NCI-H1092 treated with DMSO at 0.1 percent for 48 hours (cell line): ENCODE measurements at regions not wholly inside any gene's neighbourhood (a gene's known extent, or its start where the extent isn't known, plus 50 kb on each side); places are given as distances from the start of the nearest gene placed in this dataset.
"Not testable (repeated sequence)": the region's sequence is repeated elsewhere in the genome, so short reads cannot be mapped to it uniquely, and the experiment has no call there.

ENCODE experiments used
- DNase-seq: peaks from one replicate; lab custom pipeline; 2025; lab: John Stamatoyannopoulos, UW

- no peak for DNase-seq
Measured at GRCh38 chr17:31748881-31749280, 110.2 kb downstream of the COPRS start.

GRCh38 chr17:31746884-31747495, 112.1 kb downstream of the COPRS start:
- DNase-seq = no peak

GRCh38 chr17:31745964-31746600, 113.0 kb downstream of the COPRS start:
- DNase-seq = no peak

- DNase-seq = no peak
Measured at GRCh38 chr17:31744511-31744951, 114.5 kb downstream of the COPRS start.

- no peak for DNase-seq
Measured at GRCh38 chr17:31743797-31744196, 115.2 kb downstream of the COPRS start.

GRCh38 chr17:31741371-31741770, 117.7 kb downstream of the COPRS start:
- DNase-seq = no peak

GRCh38 chr17:31740611-31741082, 118.4 kb downstream of the COPRS start:
- DNase-seq = no peak

GRCh38 chr17:31738996-31739699, 119.9 kb downstream of the COPRS start:
- no peak for DNase-seq

- DNase-seq = no peak
Measured at GRCh38 chr17:31738488-31738887, 120.6 kb downstream of the COPRS start.

- no peak for DNase-seq
Measured at GRCh38 chr17:31738067-31738466, 121.0 kb downstream of the COPRS start.

- DNase-seq = no peak
Measured at GRCh38 chr17:31736855-31737625, 122.0 kb downstream of the COPRS start.

- DNase-seq = no peak
Measured at GRCh38 chr17:31733326-31733725, 125.7 kb downstream of the COPRS start.

- DNase-seq = not testable (repeated sequence)
Measured at GRCh38 chr17:31731585-31732154, 127.4 kb downstream of the COPRS start.

- DNase-seq = no peak
Measured at GRCh38 chr17:31731118-31731517, 127.9 kb downstream of the COPRS start.

GRCh38 chr17:31726980-31727427, 132.0 kb downstream of the COPRS start:
- no peak for DNase-seq

- DNase-seq = no peak
Measured at GRCh38 chr17:31724619-31725018, 134.4 kb downstream of the COPRS start.

- DNase-seq = no peak
Measured at GRCh38 chr17:31724026-31724425, 135.0 kb downstream of the COPRS start.

- no peak for DNase-seq
Measured at GRCh38 chr17:31722251-31723056, 136.6 kb downstream of the COPRS start.

- DNase-seq = no peak
Measured at GRCh38 chr17:31721291-31722025, 137.6 kb downstream of the COPRS start.

- DNase-seq = not testable (repeated sequence)
Measured at GRCh38 chr17:31717251-31717650, 141.8 kb downstream of the COPRS start.
